Gastroesophageal sphincter (tissue), 3 donors: ENCODE measurements at regions not wholly inside any gene's neighbourhood (a gene's known extent, or its start where the extent isn't known, plus 50 kb on each side); places are given as distances from the start of the nearest gene placed in this dataset.

Experiments
- CTCF ChIP-seq, 4 experiments: fragments of 200-600 bp in 2 of 4; fragments of 450-650 bp in 2 of 4; sonication (generic) in 1 of 4; IDR thresholded peaks; one replicate each; pipeline ENCODE4 v1.5.1; 2017 to 2019; ENCODE audit warnings: antibody characterized with exemption in 4 of 4, mild to moderate bottlenecking in 2 of 4, moderate library complexity in 2 of 4
- POLR2AphosphoS5 ChIP-seq: sonication (generic); formaldehyde crosslinking; IDR thresholded peaks from one replicate; pipeline ENCODE4 v1.6.1; 2017; ENCODE audit warnings: antibody characterized with exemption

GRCh38 chr5:67493676-67494075 lies 297.1 kb upstream of the CD180 start:
- TF ChIP-seq POLR2AphosphoS5 (peak; percentile 41), CTCF (IDR thresholded peaks at IDR 0.05) (peak in 3 of 4 experiments; percentile 7 to 30 (median 13))
